COLO829 (cell line): ENCODE measurements at regions not wholly inside any gene's neighbourhood (a gene's known extent, or its start where the extent isn't known, plus 50 kb on each side); places are given as distances from the start of the nearest gene placed in this dataset.
"Not testable (repeated sequence)": the region's sequence is repeated elsewhere in the genome, so short reads cannot be mapped to it uniquely, and the experiment has no call there.

ENCODE experiments used
- DNase-seq: peaks from one replicate; pipeline ENCODE4 v3.0.0; 2012; ENCODE audit warnings: low spot score

GRCh38 chr9:82052081-82052480 is 63.5 kb downstream of the SPATA31D1 start:
- DNase-seq, result no peak

- no peak for DNase-seq
Measured at GRCh38 chr9:82054264-82055015, 65.9 kb downstream of the SPATA31D1 start.

GRCh38 chr9:82057805-82058204 is 69.2 kb downstream of the SPATA31D1 start:
- DNase-seq, result no peak

- DNase-seq, result not testable (repeated sequence)
Measured at GRCh38 chr9:82061801-82062200, 73.2 kb downstream of the SPATA31D1 start.

- DNase-seq, result no peak
Measured at GRCh38 chr9:82062245-82062644, 73.7 kb downstream of the SPATA31D1 start.

- DNase-seq, result no peak
Measured at GRCh38 chr9:82073551-82074543, 85.3 kb downstream of the SPATA31D1 start.

GRCh38 chr9:82080265-82080664 is 91.7 kb downstream of the SPATA31D1 start:
- no peak for DNase-seq

- no peak for DNase-seq
Measured at GRCh38 chr9:82081496-82081895, 92.9 kb downstream of the SPATA31D1 start.

- DNase-seq, result no peak
Measured at GRCh38 chr9:82082563-82082962, 94.0 kb downstream of the SPATA31D1 start.

- DNase-seq, result no peak
Measured at GRCh38 chr9:82088591-82088990, 100.0 kb downstream of the SPATA31D1 start.

GRCh38 chr9:82090046-82090445 is 101.5 kb downstream of the SPATA31D1 start:
- DNase-seq, result no peak

- no peak for DNase-seq
Measured at GRCh38 chr9:82091100-82091499, 102.5 kb downstream of the SPATA31D1 start.

- DNase-seq, result no peak
Measured at GRCh38 chr9:82091610-82092009, 103.0 kb downstream of the SPATA31D1 start.

- DNase-seq, result no peak
Measured at GRCh38 chr9:82101475-82101874, 112.9 kb downstream of the SPATA31D1 start.

- no peak for DNase-seq
Measured at GRCh38 chr9:82104252-82104651, 115.7 kb downstream of the SPATA31D1 start.

GRCh38 chr9:82105729-82106128 is 117.2 kb downstream of the SPATA31D1 start:
- no peak for DNase-seq

GRCh38 chr9:82106536-82106935 is 118.0 kb downstream of the SPATA31D1 start:
- DNase-seq, result peak; percentile 53

GRCh38 chr9:82108474-82108873 is 119.9 kb downstream of the SPATA31D1 start:
- no peak for DNase-seq

GRCh38 chr9:82108941-82109340 is 120.4 kb downstream of the SPATA31D1 start:
- no peak for DNase-seq

- no peak for DNase-seq
Measured at GRCh38 chr9:82109626-82110025, 121.1 kb downstream of the SPATA31D1 start.

GRCh38 chr9:82110881-82111280 is 122.3 kb downstream of the SPATA31D1 start:
- no peak for DNase-seq

- no peak for DNase-seq
Measured at GRCh38 chr9:82115331-82115730, 126.8 kb downstream of the SPATA31D1 start.

- DNase-seq, result no peak
Measured at GRCh38 chr9:82115900-82116299, 127.3 kb downstream of the SPATA31D1 start.
